Thyroid gland (tissue), 4 donors: ENCODE measurements at regions not wholly inside any gene's neighbourhood (a gene's known extent, or its start where the extent isn't known, plus 50 kb on each side); places are given as distances from the start of the nearest gene placed in this dataset.

Experiments
- DNase-seq, 2 donors: peaks; one replicate each; pipeline ENCODE4 v3.0.0-alpha.2; 2019
- H3K27ac ChIP-seq, 3 donors: fragments of 200-600 bp; sonication (generic); 1 replicate in 2 of 3; 2 replicates in 1 of 3; pipeline ENCODE4 v1.5.1; 2016 to 2019; ENCODE audit warnings: mild to moderate bottlenecking in 1 of 3, moderate library complexity in 1 of 3
- H3K27me3 ChIP-seq: fragments of 200-600 bp; sonication (generic); one replicate; pipeline ENCODE4 v1.5.1; 2019
- H3K36me3 ChIP-seq, 2 donors: fragments of 200-600 bp; sonication (generic); one replicate each; pipeline ENCODE4 v1.5.1; 2016 to 2019
- H3K4me1 ChIP-seq, 2 donors: fragments of 200-600 bp; sonication (generic); one replicate each; pipeline ENCODE4 v1.5.1; 2017 to 2019
- H3K4me3 ChIP-seq, 3 donors: fragments of 200-600 bp; sonication (generic); replicated peaks in 1 of 3; 1 replicate in 2 of 3; 2 replicates in 1 of 3; pipeline ENCODE4 v1.5.1; 2016; ENCODE audit warnings: mild to moderate bottlenecking in 1 of 3
- H3K9me3 ChIP-seq: fragments of 200-600 bp; sonication (generic); one replicate; pipeline ENCODE4 v1.5.1; 2017
- POLR2A ChIP-seq, 2 donors: fragments of 450-650 bp; IDR thresholded peaks; one replicate each; pipeline ENCODE4 v1.6.1; 2017; ENCODE audit warnings: antibody characterized with exemption in 2 of 2, mild to moderate bottlenecking in 2 of 2, moderate library complexity in 1 of 2
- WGBS, 2 donors: methylation state at CpG; one replicate each; pipeline ENCODE4 v1.1.5; 2017; 5-methylcytosine and 5-hydroxymethylcytosine counted together
- intact Hi-C: fragments of 100-400 bp; cut with DNase I; formaldehyde crosslinking; loops from one replicate; pipeline ENCODE4 v1.15.1; 2023
- TF ChIP-seq, protein P1 (sequence below), 6 experiments: fragments of 200-600 bp in 3 of 6; fragments of 450-650 bp in 3 of 6; sonication (generic) in 3 of 6; IDR thresholded peaks; one replicate each; pipeline ENCODE4 v1.5.1; 2016 to 2019; ENCODE audit warnings: antibody characterized with exemption in 6 of 6, mild to moderate bottlenecking in 2 of 6, inconsistent platforms in 1 of 6, moderate library complexity in 1 of 6

DNA sequence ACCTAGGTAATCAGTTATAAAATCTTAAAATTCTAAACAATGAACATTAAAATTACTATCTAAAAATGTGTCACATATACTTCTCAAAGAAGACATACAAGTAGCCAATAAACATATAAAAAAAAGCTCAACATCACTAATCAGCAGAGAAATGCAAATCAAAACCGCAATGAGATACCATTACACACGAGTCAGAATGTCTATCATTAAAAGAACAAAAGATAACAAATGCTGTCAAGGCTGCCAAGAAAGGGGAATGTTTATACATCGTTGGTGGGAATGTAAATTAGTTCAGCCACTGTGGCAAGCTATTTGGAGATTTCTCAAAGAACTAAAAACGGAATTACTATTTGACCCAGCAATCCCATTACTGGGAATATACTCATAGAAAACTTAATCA lies 310.3 kb upstream of the EDNRB start:
- no peaks in the 10 kb centered on the region for H3K9me3 ChIP-seq
- no peaks in the 10 kb centered on the region for H3K36me3 ChIP-seq
- intact Hi-C loops: no loop called here
- TF ChIP-seq, protein P1, sequence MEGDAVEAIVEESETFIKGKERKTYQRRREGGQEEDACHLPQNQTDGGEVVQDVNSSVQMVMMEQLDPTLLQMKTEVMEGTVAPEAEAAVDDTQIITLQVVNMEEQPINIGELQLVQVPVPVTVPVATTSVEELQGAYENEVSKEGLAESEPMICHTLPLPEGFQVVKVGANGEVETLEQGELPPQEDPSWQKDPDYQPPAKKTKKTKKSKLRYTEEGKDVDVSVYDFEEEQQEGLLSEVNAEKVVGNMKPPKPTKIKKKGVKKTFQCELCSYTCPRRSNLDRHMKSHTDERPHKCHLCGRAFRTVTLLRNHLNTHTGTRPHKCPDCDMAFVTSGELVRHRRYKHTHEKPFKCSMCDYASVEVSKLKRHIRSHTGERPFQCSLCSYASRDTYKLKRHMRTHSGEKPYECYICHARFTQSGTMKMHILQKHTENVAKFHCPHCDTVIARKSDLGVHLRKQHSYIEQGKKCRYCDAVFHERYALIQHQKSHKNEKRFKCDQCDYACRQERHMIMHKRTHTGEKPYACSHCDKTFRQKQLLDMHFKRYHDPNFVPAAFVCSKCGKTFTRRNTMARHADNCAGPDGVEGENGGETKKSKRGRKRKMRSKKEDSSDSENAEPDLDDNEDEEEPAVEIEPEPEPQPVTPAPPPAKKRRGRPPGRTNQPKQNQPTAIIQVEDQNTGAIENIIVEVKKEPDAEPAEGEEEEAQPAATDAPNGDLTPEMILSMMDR (IDR thresholded peaks at IDR 0.05): no peak
- no peak for TF ChIP-seq POLR2A (IDR thresholded peaks at IDR 0.05)
- WGBS, 2 donors: 61 to 71% methylated on average over 4 of the region's 4 CpGs
- DNase-seq: no peak
- no peak overlapping the region for H3K4me3 ChIP-seq
- no peak overlapping the region for H3K27ac ChIP-seq
- H3K4me1 ChIP-seq: no peaks in the 10 kb centered on the region
- no peaks in the 10 kb centered on the region for H3K27me3 ChIP-seq

DNA sequence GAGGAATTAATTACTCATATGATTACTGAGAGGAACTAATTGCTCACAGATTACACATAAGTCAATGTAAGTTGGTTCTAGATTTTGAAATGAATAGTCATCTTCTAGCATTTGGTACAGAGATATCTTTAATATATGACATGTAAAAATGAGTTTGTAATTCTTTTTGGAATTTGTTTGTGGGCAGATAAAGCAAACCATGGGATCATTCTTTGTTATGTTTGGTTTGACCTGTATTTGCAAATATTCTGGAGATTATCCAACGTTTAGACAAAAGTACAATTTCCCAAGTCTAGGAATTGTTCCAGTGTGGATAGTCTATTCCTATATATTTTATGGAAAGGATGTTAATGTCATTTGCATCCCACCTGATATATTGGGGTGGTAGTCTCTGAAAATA lies 309.6 kb upstream of the EDNRB start:
- 73 to 78% methylated on average over 1 of the region's 1 CpG for WGBS, 2 donors
- Histone ChIP-seq H3K4me3 (no peak overlapping the region), H3K27ac (no peak overlapping the region), H3K27me3 (no peaks in the 10 kb centered on the region), H3K36me3 (no peaks in the 10 kb centered on the region), H3K4me1 (no peaks in the 10 kb centered on the region), H3K9me3 (no peaks in the 10 kb centered on the region)
- intact Hi-C loops: no loop called here
- DNase-seq: no peak
- TF ChIP-seq, protein P1 (IDR thresholded peaks at IDR 0.05): no peak
- no peak for TF ChIP-seq POLR2A (IDR thresholded peaks at IDR 0.05)

DNA sequence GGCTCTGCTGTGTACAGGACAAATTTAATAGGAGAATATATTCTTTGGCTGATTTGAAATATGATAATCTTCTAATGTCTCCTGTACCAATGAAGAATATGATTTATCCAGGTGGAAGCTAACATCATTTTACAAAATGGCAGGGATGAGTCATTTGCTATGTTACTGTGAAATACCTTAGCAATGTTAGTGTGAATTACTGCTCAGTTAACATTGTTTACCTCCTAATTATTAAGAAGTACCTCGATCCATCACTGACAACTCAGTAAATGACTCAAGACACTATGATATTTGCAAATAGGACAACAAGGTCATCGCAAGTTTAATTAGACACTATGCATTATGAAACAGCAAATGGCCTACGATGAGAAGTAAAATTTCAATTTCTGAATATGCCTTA lies 309.1 kb upstream of the EDNRB start:
- no peak for DNase-seq
- H3K27ac ChIP-seq: no peak overlapping the region
- no peaks in the 10 kb centered on the region for H3K4me1 ChIP-seq
- no peaks in the 10 kb centered on the region for H3K9me3 ChIP-seq
- intact Hi-C loops: no loop called here
- no peaks in the 10 kb centered on the region for H3K27me3 ChIP-seq
- TF ChIP-seq, protein P1 (IDR thresholded peaks at IDR 0.05): no peak
- no peak for TF ChIP-seq POLR2A (IDR thresholded peaks at IDR 0.05)
- H3K4me3 ChIP-seq: no peak overlapping the region
- no peaks in the 10 kb centered on the region for H3K36me3 ChIP-seq
- WGBS, 2 donors: 86 to 95% methylated on average over 3 of the region's 3 CpGs

DNA sequence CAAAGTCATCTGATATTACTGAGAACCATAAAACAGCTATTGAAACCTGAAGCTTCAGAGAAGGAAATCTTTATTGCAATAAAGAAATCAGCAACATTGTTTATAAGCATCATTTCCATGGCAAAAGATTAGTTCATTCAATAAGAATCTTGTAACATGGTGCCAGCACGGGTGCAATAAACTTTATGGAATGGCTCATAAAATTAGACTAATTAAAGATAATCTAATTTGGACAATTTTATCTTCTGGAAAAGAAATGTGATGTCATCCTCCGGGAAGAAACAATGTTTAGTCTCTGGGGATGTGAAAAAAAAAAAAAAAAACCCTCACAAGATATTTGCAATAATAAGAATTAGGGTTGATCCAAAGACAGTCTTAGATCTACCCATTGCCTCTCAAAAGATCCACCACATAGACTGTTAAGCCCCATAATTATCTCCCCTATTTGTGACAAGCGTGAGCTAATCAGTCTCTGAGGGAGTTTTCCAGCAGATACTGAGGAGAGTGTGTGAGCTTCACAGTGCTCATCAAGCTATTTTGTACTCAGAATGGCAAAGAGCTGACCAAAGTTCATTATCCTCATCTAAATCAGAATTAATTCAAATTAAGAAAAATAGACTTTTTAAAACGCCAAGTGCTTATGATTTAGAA lies 297.0 kb upstream of the EDNRB start:
- Histone ChIP-seq H3K27me3 (no peaks in the 10 kb centered on the region), H3K9me3 (no peaks in the 10 kb centered on the region), H3K4me3 (no peak overlapping the region), H3K36me3 (no peaks in the 10 kb centered on the region), H3K27ac (no peak overlapping the region), H3K4me1 (no peaks in the 10 kb centered on the region)
- intact Hi-C loops: no loop called here
- DNase-seq: no peak
- TF ChIP-seq, protein P1 (IDR thresholded peaks at IDR 0.05): no peak
- TF ChIP-seq POLR2A (IDR thresholded peaks at IDR 0.05): no peak
- 81 to 83% methylated on average over 4 of the region's 4 CpGs for WGBS, 2 donors

DNA sequence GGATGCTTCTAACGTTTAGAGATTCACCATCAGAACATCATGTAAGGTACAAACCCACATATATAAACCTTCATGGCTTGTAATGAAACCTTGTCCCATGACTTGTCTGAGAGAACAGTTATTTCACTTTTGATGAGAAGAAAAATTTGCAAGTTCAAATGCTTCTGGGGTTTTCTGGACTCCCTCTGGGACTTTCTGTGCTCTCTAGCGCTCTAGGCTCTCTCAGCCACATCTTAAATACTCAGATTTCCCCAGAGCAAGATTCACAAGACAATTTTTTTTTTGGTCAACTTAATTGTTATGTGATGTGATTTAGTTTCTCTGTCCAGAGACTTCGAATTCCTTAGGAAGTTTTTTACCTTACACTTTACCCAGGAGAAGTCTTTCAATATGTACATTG lies 282.8 kb upstream of the EDNRB start:
- no peak for TF ChIP-seq POLR2A (IDR thresholded peaks at IDR 0.05)
- TF ChIP-seq, protein P1 (IDR thresholded peaks at IDR 0.05): no peak
- no peaks in the 10 kb centered on the region for H3K9me3 ChIP-seq
- H3K36me3 ChIP-seq: no peaks in the 10 kb centered on the region
- DNase-seq: no peak
- H3K4me1 ChIP-seq: no peaks in the 10 kb centered on the region
- WGBS, 2 donors: 82 to 83% methylated on average over 3 of the region's 3 CpGs
- intact Hi-C loops: no loop called here
- H3K27me3 ChIP-seq: no peaks in the 10 kb centered on the region
- no peak overlapping the region for H3K4me3 ChIP-seq
- no peak overlapping the region for H3K27ac ChIP-seq
